K562 (cell line): ENCODE measurements at regions not wholly inside any gene's neighbourhood (a gene's known extent, or its start where the extent isn't known, plus 50 kb on each side); places are given as distances from the start of the nearest gene placed in this dataset.

Experiments used
- ATAC-seq: fragments of 200-7000 bp; cut with Tn5 transposase; 3 replicates; pipeline ENCODE4 v1.9.1; 2020; ENCODE audit warnings: moderate library complexity
- BruUV-seq: library from RNA; stranded (reverse); fragments of 400-500 nt; replicated peaks from 2 replicates; lab custom pipeline; 2021; lab: Mats Ljungman, UMichigan
- CTCF ChIA-PET: fragments of 300-600 bp; formaldehyde crosslinking; extraction: SDS; loops from one replicate; lab custom pipeline; 2021; ENCODE audit warnings: low intra/inter-chr PET ratio; lab: Yijun Ruan, JAX
- POLR2A ChIA-PET: fragments of 300-600, 350-650 bp; sonication (Branson Sonifier 250); formaldehyde crosslinking; extraction: SDS; loops from one replicate; lab custom pipeline; 2021; ENCODE audit warnings: antibody characterized with exemption, inconsistent platforms; lab: Yijun Ruan, JAX
- DNase-seq, 4 experiments: peaks; one replicate each; pipeline versions ENCODE4 v3.0.0 to v3.0.0-alpha.2; 2011 to 2018; ENCODE audit warnings: low spot score in 3 of 4, mixed read lengths in 3 of 4; ENCODE audit errors: extremely low read depth in 1 of 4
- FAIRE-seq: peaks from 2 replicates; lab custom pipeline; 2011; peaks lifted over from hg19 to GRCh38; lab: Jason Lieb, UNC
- H2AFZ ChIP-seq: 2 replicates; pipeline ENCODE4 v1.6.0; 2011; ENCODE audit warnings: low read depth, low read length, control low read depth, inconsistent platforms
- H3K27ac ChIP-seq: fragments of 200-600 bp; 3 replicates; pipeline ENCODE4 v1.8.0; 2011; ENCODE audit warnings: low read depth, mild to moderate bottlenecking, control low read depth, inconsistent platforms, low read length, moderate library complexity, mixed read lengths; ENCODE audit errors: extremely low read depth
- H3K27me3 ChIP-seq, 2 experiments: fragments of 300-600 bp in 1 of 2; 2 replicates in 1 of 2; 3 replicates in 1 of 2; pipeline versions ENCODE4 v1.6.0 to v1.8.0; 2011; ENCODE audit warnings: inconsistent platforms in 2 of 2, low read length in 2 of 2, mild to moderate bottlenecking in 1 of 2, mixed read lengths in 1 of 2, moderate library complexity in 1 of 2; ENCODE audit not compliant: control insufficient read depth in 2 of 2, insufficient read depth in 2 of 2
- H3K36me3 ChIP-seq: fragments of 300-600 bp; 3 replicates; pipeline ENCODE4 v1.8.0; 2011; ENCODE audit warnings: mild to moderate bottlenecking, low read length, inconsistent platforms; ENCODE audit not compliant: control insufficient read depth, insufficient read depth
- H3K4me1 ChIP-seq, 2 experiments: fragments of 200-600 bp in 1 of 2; replicated peaks in 1 of 2; 2 replicates in 1 of 2; 3 replicates in 1 of 2; pipeline versions ENCODE4 v1.5.1 to v1.8.0; 2011; ENCODE audit warnings: inconsistent platforms in 2 of 2, low read length in 2 of 2, mild to moderate bottlenecking in 1 of 2, mixed read lengths in 1 of 2, moderate library complexity in 1 of 2; ENCODE audit not compliant: control insufficient read depth in 2 of 2, insufficient read depth in 2 of 2
- H3K4me2 ChIP-seq: 2 replicates; pipeline ENCODE4 v1.6.1; 2011; ENCODE audit warnings: low read length, control low read depth, inconsistent platforms, mixed read lengths; ENCODE audit not compliant: insufficient read depth
- H3K4me3 ChIP-seq: fragments of 200-600 bp; sonication (generic), shearing (Covaris generic); 2 replicates; pipeline ENCODE4 v1.5.1; 2016; ENCODE audit warnings: control low read depth, inconsistent platforms
- H3K79me2 ChIP-seq: fragments of 200-600 bp; 3 replicates; pipeline ENCODE4 v1.8.0; 2011; ENCODE audit warnings: low read length, inconsistent platforms; ENCODE audit not compliant: control insufficient read depth, insufficient read depth
- H3K9ac ChIP-seq, 2 experiments: 2 replicates each; pipeline versions ENCODE4 v1.6.0 to v1.6.1; 2011; ENCODE audit warnings: low read depth in 2 of 2, low read length in 2 of 2, control low read depth in 1 of 2, inconsistent platforms in 1 of 2, mild to moderate bottlenecking in 1 of 2, mixed read lengths in 1 of 2; ENCODE audit not compliant: insufficient read depth in 1 of 2
- H3K9me1 ChIP-seq: one replicate; pipeline ENCODE4 v1.6.0; 2011; ENCODE audit warnings: inconsistent platforms, mild to moderate bottlenecking, low read length, moderate library complexity; ENCODE audit not compliant: control insufficient read depth, insufficient read depth
- H3K9me3 ChIP-seq: replicated peaks from 2 replicates; pipeline ENCODE4 v1.5.1; 2011; ENCODE audit warnings: low read depth, low read length, inconsistent platforms; ENCODE audit not compliant: control insufficient read depth, insufficient read depth
- H4K20me1 ChIP-seq: replicated peaks from 2 replicates; pipeline ENCODE4 v1.6.1; 2011; ENCODE audit warnings: low read length, inconsistent platforms, mixed read lengths; ENCODE audit not compliant: control insufficient read depth, insufficient read depth
- DPF2 ChIP-seq: fragments of 450-650 bp; IDR thresholded peaks from 2 replicates; pipeline ENCODE4 v1.6.1; 2016
- FOXA1 ChIP-seq: fragments of 450-650 bp; IDR thresholded peaks from 2 replicates; pipeline ENCODE4 v1.6.1; 2016; ENCODE audit warnings: mild to moderate bottlenecking, borderline replicate concordance
- PTBP1 ChIP-seq: fragments of 200-400 bp; formaldehyde crosslinking; IDR thresholded peaks from 2 replicates; pipeline ENCODE4 v1.6.1; 2017; ENCODE audit warnings: low read depth, low read length
- RAD21 ChIP-seq, 2 experiments: fragments of 250-450 bp in 1 of 2; fragments of 450-650 bp in 1 of 2; sonication (Bioruptor Pico) in 1 of 2; formaldehyde crosslinking in 1 of 2; IDR thresholded peaks in 1 of 2; conservative IDR thresholded peaks in 1 of 2; 2 replicates each; pipeline versions ENCODE4 v1.4.0 to v1.8.0; 2020 to 2022; ENCODE audit warnings: mild to moderate bottlenecking in 2 of 2, moderate library complexity in 1 of 2
- SMARCA5 ChIP-seq: fragments of 450-650 bp; IDR thresholded peaks from 2 replicates; pipeline ENCODE4 v1.6.1; 2016
- STAT6 ChIP-seq: sonication (generic); formaldehyde crosslinking; IDR thresholded peaks from 2 replicates; pipeline ENCODE4 v1.8.1; 2023; ENCODE audit warnings: mild to moderate bottlenecking, missing genetic modification reagents
- TAF9B ChIP-seq: fragments of 450-650 bp; IDR thresholded peaks from 2 replicates; pipeline ENCODE4 v1.6.1; 2018; ENCODE audit warnings: mild to moderate bottlenecking; ENCODE audit not compliant: partially characterized antibody
- TRIM24 ChIP-seq, 2 experiments: fragments of 450-650 bp; IDR thresholded peaks; 2 replicates each; pipeline ENCODE4 v1.6.1; 2016
- ZEB2 ChIP-seq: fragments of 450-650 bp; IDR thresholded peaks from 2 replicates; pipeline ENCODE4 v1.6.1; 2016
- ZNF316 ChIP-seq: fragments of 450-650 bp; IDR thresholded peaks from 2 replicates; pipeline ENCODE4 v1.6.1; 2016
- ZNF318 ChIP-seq, 2 experiments: fragments of 450-650 bp; IDR thresholded peaks; 2 replicates each; pipeline ENCODE4 v1.6.1; 2016; ENCODE audit warnings: mild to moderate bottlenecking in 2 of 2, borderline replicate concordance in 1 of 2, low read depth in 1 of 2, moderate library complexity in 1 of 2
- WGBS: fragments of 100-300 bp; shearing (Covaris generic); methylation state at CpG from one replicate; pipeline ENCODE4 v1.1.6; 2016; ENCODE audit warnings: low coverage, mixed read lengths; ENCODE audit not compliant: insufficient coverage; ENCODE audit errors: missing lambda C conversion rate; 5-methylcytosine and 5-hydroxymethylcytosine counted together
- in situ Hi-C: fragments of 300-500 bp; cut with MboI; formaldehyde crosslinking; loops from 4 replicates; pipeline ENCODE4 v1.15.0; 2018; ENCODE audit warnings: inconsistent platforms, mixed read lengths
- intact Hi-C: fragments of 100-400 bp; cut with micrococcal nuclease; formaldehyde crosslinking; loops from 2 replicates; pipeline ENCODE4 v1.14.2; 2022

- intact Hi-C loops (loop anchor here (1.0 to 5.0 kb wide), 3 partner anchors 46 to 188 kb away; partner anchors contain the start of gene NAP1L1), in situ Hi-C loops (loop anchor here (5.0 to 10.0 kb wide), 2 partner anchors 81 to 186 kb away; partner anchors contain the start of gene BBS10)
- H3K4me1 ChIP-seq, result peaks cover 10 to 23% of the 10 kb centered on the region in 2 experiments
- H3K27me3 ChIP-seq, result no peaks in the 10 kb centered on the region
- DNase-seq (peak; percentile 71 to 86 (median 76)), FAIRE-seq (peak; percentile 98), ATAC-seq (peak; percentile 100)
- POLR2A ChIA-PET, result interaction anchor here (1.1 to 1.4 kb wide), 2 partner anchors 8 to 409 kb away, joined by 3 read pairs; no protein-coding TSS in a partner anchor
- H4K20me1 ChIP-seq, result no peaks in the 10 kb centered on the region
- H3K9me1 ChIP-seq, result no peaks in the 10 kb centered on the region
- no peaks in the 10 kb centered on the region for H3K9me3 ChIP-seq
- no peak overlapping the region for H3K4me3 ChIP-seq
- H3K9ac ChIP-seq, result peak overlapping the region; percentile 46 to 62; a peak in 3 of 4 replicates
- H3K27ac ChIP-seq, result peak overlapping the region; percentile 48
- CTCF ChIA-PET, result no interaction called here
- H3K79me2 ChIP-seq, result no peaks in the 10 kb centered on the region
- 18% methylated on average over 11 of the region's 11 CpGs for WGBS
- H3K36me3 ChIP-seq, result no peaks in the 10 kb centered on the region
- peak overlapping the region; percentile 75 for H3K4me2 ChIP-seq
- H2AFZ ChIP-seq, result peak overlapping the region; percentile 97
- no TSS peak for BruUV-seq
- TF ChIP-seq DPF2 (peak; percentile 48; the same call in 1 of the 2 replicates), TAF9B (peak; percentile 37), ZNF318 (IDR thresholded peaks at IDR 0.05; ENCODE audit: borderline replicate concordance in 1 of 2, low read depth in 1 of 2) (0 out of 4 replicates have a peak, but pooled peaks of 1 of the 2 experiments have one; percentile 21), TRIM24 (IDR thresholded peaks at IDR 0.05) (peak in 1 of 2 experiments; percentile 36; a peak in 1 of 4 replicates), STAT6 (CRISPR knock-in tag) (peak; percentile 70; the same call in 1 of the 2 replicates), RAD21 (CRISPR knock-in tag; conservative IDR thresholded peaks at IDR 0.05 in 1 of 2, IDR thresholded peaks at IDR 0.05 in 1 of 2) (peak; percentile 73 to 89), ZEB2 (peak; percentile 41; the same call in 1 of the 2 replicates), SMARCA5 (peak; percentile 76; the same call in 1 of the 2 replicates), ZNF316 (peak; percentile 78), PTBP1 (no peak), FOXA1 (no peak)
Measured at GRCh38 chr12:76158518-76159321, 74.2 kb upstream of the NAP1L1 start.
